ENCODE measurements at regions not wholly inside any gene's neighbourhood (a gene's known extent, or its start where the extent isn't known, plus 50 kb on each side); places are given as distances from the start of the nearest gene placed in this dataset.

- TF ChIP-seq ZSCAN5A (tag by site-specific recombination; IDR thresholded peaks at IDR 0.05) (no peak), ZNF23 (tag by site-specific recombination; IDR thresholded peaks at IDR 0.05; ENCODE audit: borderline replicate concordance) (no peak), PBX3 (CRISPR knock-in tag; IDR thresholded peaks at IDR 0.05) (no peak), ZNF48 (tag by site-specific recombination; IDR thresholded peaks at IDR 0.05) (no peak)
- TF ChIP-seq, protein P1, sequence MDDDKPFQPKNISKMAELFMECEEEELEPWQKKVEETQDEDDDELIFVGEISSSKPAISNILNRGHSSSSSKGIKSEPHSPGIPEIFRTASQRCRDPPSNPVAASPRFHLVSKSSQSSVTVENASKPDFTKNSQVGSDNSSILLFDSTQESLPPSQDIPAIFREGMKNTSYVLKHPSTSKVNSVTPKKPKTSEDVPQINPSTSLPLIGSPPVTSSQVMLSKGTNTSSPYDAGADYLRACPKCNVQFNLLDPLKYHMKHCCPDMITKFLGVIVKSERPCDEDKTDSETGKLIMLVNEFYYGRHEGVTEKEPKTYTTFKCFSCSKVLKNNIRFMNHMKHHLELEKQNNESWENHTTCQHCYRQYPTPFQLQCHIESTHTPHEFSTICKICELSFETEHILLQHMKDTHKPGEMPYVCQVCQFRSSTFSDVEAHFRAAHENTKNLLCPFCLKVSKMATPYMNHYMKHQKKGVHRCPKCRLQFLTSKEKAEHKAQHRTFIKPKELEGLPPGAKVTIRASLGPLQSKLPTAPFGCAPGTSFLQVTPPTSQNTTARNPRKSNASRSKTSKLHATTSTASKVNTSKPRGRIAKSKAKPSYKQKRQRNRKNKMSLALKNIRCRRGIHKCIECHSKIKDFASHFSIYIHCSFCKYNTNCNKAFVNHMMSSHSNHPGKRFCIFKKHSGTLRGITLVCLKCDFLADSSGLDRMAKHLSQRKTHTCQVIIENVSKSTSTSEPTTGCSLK (tag by site-specific recombination; IDR thresholded peaks at IDR 0.05), result no peak
These were observed 802.7 kb downstream of the RNF144A start (continued) for GRCh38 chr2:7719876-7720275.

DNA sequence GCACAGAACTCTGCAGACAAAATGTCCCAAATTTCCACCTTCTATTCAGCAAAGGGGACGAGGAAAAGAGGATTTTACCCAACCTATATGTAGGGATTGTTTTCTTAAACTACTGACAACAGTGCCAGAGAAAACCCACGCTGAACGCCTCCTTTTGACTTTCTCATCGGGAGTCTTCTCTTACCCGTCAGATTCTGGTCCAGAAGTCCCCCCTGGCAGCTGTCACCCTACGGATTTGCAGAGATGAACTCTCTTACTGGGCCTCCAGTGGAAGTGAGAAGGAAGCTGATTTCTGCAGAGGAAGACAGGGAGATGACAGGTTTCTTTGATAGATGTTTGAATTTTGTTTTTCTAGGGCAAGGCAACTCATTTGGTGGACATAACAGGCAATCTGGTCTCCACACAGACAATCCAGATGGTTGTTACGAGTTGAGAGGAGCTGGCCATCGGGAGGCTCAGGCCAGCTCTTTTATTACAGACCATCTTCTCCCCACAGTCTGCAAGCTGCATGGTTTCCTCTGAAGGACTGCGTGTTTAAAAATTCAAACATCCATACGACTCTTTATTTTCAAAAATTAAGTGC is 804.3 kb downstream of the RNF144A start:
- H3K4me1 ChIP-seq (ENCODE audit: control insufficient read depth, insufficient read depth, low read length), result no peaks in the 10 kb centered on the region
- no peaks in the 10 kb centered on the region for H3K36me3 ChIP-seq (ENCODE audit: control insufficient read depth in 2 of 2, insufficient read depth in 1 of 2, low read length in 2 of 2)
- CTCF ChIA-PET, result interaction anchor here (0.6 kb wide), 1 partner anchor 11 kb away, joined by 4 read pairs; no protein-coding TSS in a partner anchor
- no peak overlapping the region for H3K27ac ChIP-seq (ENCODE audit: extremely low read depth, low read depth, low read length)
- H3K4me3 ChIP-seq (ENCODE audit: low read depth, low read length), result no peak overlapping the region
- TF ChIP-seq EGR2 (tag by site-specific recombination; IDR thresholded peaks at IDR 0.05; ENCODE audit: low read depth), result no peak
- TF ChIP-seq ZNF394 (tag by site-specific recombination; IDR thresholded peaks at IDR 0.05; ENCODE audit: borderline replicate concordance), result no peak
- TF ChIP-seq ZNF335 (tag by site-specific recombination; conservative IDR thresholded peaks at IDR 0.05), result no peak
- TF ChIP-seq ZBTB1 (tag by site-specific recombination; IDR thresholded peaks at IDR 0.05), result no peak
- no peak for TF ChIP-seq ZNF114 (tag by site-specific recombination; IDR thresholded peaks at IDR 0.05)
- TF ChIP-seq MZF1 (tag by site-specific recombination; IDR thresholded peaks at IDR 0.05; ENCODE audit: borderline replicate concordance), result no peak
- no peak for TF ChIP-seq ZNF585B (tag by site-specific recombination; IDR thresholded peaks at IDR 0.05)
- no peak for TF ChIP-seq ZNF202 (tag by site-specific recombination; IDR thresholded peaks at IDR 0.05; ENCODE audit: borderline replicate concordance)
- no peak for TF ChIP-seq ZNF549 (tag by site-specific recombination; IDR thresholded peaks at IDR 0.05)
- TF ChIP-seq ZNF16 (tag by site-specific recombination; IDR thresholded peaks at IDR 0.05; ENCODE audit: low read depth), result no peak
- no peak for TF ChIP-seq ZNF169 (tag by site-specific recombination; IDR thresholded peaks at IDR 0.05)
- TF ChIP-seq GFI1B (tag by site-specific recombination; IDR thresholded peaks at IDR 0.05), result no peak
- no peak for TF ChIP-seq ZNF184 (tag by site-specific recombination; IDR thresholded peaks at IDR 0.05)
- H3K9me3 ChIP-seq (ENCODE audit: control insufficient read depth, insufficient read depth, low read depth, low read length), result no peaks in the 10 kb centered on the region
- POLR2A ChIA-PET, result no interaction called here

- no peaks in the 10 kb centered on the region for H3K36me3 ChIP-seq (ENCODE audit: control insufficient read depth in 2 of 2, insufficient read depth in 1 of 2, low read length in 2 of 2)
- no peak overlapping the region for H3K27ac ChIP-seq (ENCODE audit: extremely low read depth, low read depth, low read length)
- H3K4me1 ChIP-seq (ENCODE audit: control insufficient read depth, insufficient read depth, low read length), result no peaks in the 10 kb centered on the region
- no peaks in the 10 kb centered on the region for H3K9me3 ChIP-seq (ENCODE audit: control insufficient read depth, insufficient read depth, low read depth, low read length)
- CTCF ChIA-PET, result no interaction called here
- H3K4me3 ChIP-seq (ENCODE audit: low read depth, low read length), result no peak overlapping the region
- POLR2A ChIA-PET, result no interaction called here
- TF ChIP-seq, protein P2, sequence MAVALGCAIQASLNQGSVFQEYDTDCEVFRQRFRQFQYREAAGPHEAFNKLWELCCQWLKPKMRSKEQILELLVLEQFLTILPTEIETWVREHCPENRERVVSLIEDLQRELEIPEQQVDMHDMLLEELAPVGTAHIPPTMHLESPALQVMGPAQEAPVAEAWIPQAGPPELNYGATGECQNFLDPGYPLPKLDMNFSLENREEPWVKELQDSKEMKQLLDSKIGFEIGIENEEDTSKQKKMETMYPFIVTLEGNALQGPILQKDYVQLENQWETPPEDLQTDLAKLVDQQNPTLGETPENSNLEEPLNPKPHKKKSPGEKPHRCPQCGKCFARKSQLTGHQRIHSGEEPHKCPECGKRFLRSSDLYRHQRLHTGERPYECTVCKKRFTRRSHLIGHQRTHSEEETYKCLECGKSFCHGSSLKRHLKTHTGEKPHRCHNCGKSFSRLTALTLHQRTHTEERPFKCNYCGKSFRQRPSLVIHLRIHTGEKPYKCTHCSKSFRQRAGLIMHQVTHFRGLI (tag by site-specific recombination; IDR thresholded peaks at IDR 0.05), result no peak
- no peak for TF ChIP-seq ZNF266 (tag by site-specific recombination; IDR thresholded peaks at IDR 0.05; ENCODE audit: low read depth)
- no peak for TF ChIP-seq ZNF707 (tag by site-specific recombination; IDR thresholded peaks at IDR 0.05)
- no peak for TF ChIP-seq HOXA7 (CRISPR knock-in tag; IDR thresholded peaks at IDR 0.05; ENCODE audit: borderline replicate concordance)
- no peak for TF ChIP-seq BCL11A (tag by site-specific recombination; IDR thresholded peaks at IDR 0.05; ENCODE audit: low read depth)
- no peak for TF ChIP-seq MEIS1 (CRISPR knock-in tag; IDR thresholded peaks at IDR 0.05; ENCODE audit: borderline replicate concordance)
- TF ChIP-seq ZNF677 (tag by site-specific recombination; IDR thresholded peaks at IDR 0.05), result no peak
- no peak for TF ChIP-seq ZNF488 (tag by site-specific recombination; IDR thresholded peaks at IDR 0.05)
- no peak for TF ChIP-seq SALL2 (tag by site-specific recombination; IDR thresholded peaks at IDR 0.05; ENCODE audit: borderline replicate concordance)
These were observed 805.1 kb downstream of the RNF144A start for GRCh38 chr2:7722212-7722910.
